Choroid plexus epithelial cell (primary cell): ENCODE measurements at regions not wholly inside any gene's neighbourhood (a gene's known extent, or its start where the extent isn't known, plus 50 kb on each side); places are given as distances from the start of the nearest gene placed in this dataset.

Source experiments
- DNase-seq: peaks from one replicate; pipeline ENCODE4 v3.0.0-alpha.2; 2010; ENCODE audit warnings: low read depth
- H3K4me3 ChIP-seq: 2 replicates; pipeline ENCODE4 v1.5.1; 2011; ENCODE audit warnings: low read depth, mild to moderate bottlenecking, control low read depth, low read length, moderate library complexity
- TF ChIP-seq, protein P1 (sequence below): conservative IDR thresholded peaks from 2 replicates; pipeline ENCODE4 v1.5.1; 2011; ENCODE audit warnings: low read depth, mild to moderate bottlenecking, control low read depth, inconsistent platforms, low read length, moderate library complexity

DNA sequence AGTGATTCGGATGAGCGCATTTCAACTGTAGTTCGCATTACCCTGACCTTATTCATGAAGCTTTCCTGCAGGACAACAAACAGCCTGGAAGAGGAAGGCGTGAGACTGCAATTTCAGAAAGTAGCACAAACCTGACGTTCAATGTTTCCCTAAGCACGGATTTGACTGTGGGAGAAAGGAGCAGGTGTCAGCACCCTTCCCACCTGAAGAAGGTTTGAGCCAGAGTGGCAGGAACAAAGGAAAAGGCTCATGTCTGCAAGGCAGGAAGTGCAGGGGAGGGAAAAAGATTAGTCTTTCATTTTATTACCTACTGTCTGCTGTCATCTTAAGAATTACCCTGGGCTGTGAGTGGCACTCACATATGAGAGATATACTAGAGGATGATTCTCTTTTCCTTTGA is 114.0 kb downstream of the MED10 start:
- H3K4me3 ChIP-seq, result no peak overlapping the region
- TF ChIP-seq, protein P1, sequence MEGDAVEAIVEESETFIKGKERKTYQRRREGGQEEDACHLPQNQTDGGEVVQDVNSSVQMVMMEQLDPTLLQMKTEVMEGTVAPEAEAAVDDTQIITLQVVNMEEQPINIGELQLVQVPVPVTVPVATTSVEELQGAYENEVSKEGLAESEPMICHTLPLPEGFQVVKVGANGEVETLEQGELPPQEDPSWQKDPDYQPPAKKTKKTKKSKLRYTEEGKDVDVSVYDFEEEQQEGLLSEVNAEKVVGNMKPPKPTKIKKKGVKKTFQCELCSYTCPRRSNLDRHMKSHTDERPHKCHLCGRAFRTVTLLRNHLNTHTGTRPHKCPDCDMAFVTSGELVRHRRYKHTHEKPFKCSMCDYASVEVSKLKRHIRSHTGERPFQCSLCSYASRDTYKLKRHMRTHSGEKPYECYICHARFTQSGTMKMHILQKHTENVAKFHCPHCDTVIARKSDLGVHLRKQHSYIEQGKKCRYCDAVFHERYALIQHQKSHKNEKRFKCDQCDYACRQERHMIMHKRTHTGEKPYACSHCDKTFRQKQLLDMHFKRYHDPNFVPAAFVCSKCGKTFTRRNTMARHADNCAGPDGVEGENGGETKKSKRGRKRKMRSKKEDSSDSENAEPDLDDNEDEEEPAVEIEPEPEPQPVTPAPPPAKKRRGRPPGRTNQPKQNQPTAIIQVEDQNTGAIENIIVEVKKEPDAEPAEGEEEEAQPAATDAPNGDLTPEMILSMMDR, result no peak
- no peak for DNase-seq

DNA sequence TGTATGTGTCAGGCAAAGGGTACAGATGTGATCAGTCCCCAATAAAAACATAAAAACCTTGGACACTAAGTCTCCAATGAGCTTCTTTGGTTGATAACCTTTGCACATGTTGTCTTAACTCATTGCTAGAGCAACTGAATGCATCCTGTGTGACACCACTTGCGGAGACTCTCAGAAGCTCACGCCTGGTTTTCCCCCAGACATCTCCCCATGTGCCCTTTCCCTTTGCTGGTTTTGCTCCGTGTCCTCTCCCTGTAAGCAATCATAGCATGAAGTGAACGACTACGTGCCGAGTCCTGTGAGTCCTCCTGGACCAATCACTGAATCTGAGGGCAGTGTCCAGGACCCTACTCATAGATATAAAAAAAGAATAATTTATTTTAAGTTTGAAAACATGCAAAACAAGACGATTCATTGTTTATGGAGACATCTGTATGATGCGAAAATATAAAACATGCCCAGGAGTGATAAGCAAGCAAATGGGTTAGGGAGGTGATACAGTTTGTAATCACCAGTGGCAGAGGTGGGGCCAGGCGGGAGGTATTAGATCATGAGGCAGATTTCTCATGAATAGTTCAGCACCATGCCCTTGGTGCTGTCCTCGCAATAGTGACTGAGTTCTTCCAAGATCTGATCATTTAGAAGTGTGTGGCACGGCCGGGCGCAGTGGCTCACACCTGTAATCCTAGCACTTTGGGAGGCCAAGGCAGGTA is 115.5 kb downstream of the MED10 start:
- no peak for DNase-seq
- no peak overlapping the region for H3K4me3 ChIP-seq
- TF ChIP-seq, protein P1, result no peak

DNA sequence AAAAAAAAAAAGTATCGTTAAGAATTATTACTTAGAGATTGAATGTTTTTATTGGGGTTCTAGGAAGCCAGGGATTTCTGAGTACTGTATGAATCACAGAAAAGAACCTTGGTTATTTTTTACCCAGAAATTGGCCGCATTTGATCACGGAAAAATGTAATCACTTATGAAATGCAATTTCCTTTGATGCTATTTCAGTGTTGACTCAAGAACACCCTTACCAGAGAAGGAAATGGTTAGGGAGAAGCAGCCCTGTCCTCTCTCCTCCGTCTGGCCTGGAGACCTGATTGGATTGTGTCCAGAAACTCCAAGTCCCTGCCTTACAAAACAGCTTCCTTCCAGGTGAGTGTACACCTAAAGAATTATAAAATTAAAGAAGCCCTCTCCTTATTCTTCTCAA is 116.7 kb downstream of the MED10 start:
- H3K4me3 ChIP-seq, result no peak overlapping the region
- DNase-seq, result no peak
- TF ChIP-seq, protein P1, result no peak

DNA sequence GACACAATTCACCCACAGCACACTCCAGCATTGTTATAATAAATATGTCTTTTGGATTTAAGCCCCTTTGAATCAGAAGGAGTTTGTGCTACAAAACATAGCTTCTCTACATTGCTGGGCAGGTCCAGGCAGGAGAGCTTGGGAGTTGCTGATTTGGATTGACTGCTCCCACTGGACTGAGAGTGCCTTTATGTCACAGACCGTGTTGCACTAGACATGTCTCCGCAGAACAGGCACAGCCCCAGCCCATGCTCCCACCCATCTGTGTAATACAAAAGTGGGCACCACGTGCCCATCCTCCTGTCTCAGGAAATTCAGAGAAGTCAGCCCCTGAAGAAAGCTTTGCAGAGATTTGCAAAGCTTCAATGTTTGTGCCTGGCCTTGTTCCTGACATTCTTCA is 117.1 kb downstream of the MED10 start:
- no peak overlapping the region for H3K4me3 ChIP-seq
- TF ChIP-seq, protein P1, result no peak

DNA sequence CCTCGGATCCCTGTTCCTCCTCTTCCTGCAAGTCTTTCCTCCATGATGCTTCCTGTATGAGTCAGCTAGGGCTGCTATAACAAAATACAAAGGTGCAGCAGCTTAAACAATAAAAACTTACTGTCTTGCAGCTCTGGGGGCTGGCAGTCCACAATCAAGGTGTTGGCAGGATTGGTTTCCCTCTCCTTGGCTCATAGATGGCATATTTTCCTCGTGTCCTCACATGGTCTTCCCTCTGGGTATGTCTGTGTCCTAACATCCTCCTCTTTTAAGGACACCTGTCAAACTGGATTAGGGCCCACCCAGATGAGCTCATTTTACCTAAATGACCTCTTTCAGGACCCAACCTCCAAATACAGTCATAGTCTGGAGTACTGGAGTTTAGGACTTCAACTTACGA is 117.5 kb downstream of the MED10 start:
- DNase-seq, result no peak
- TF ChIP-seq, protein P1, result no peak
- no peak overlapping the region for H3K4me3 ChIP-seq

More for the DNA sequence above, 117.1 kb downstream of the MED10 start:
- DNase-seq, result no peak

DNA sequence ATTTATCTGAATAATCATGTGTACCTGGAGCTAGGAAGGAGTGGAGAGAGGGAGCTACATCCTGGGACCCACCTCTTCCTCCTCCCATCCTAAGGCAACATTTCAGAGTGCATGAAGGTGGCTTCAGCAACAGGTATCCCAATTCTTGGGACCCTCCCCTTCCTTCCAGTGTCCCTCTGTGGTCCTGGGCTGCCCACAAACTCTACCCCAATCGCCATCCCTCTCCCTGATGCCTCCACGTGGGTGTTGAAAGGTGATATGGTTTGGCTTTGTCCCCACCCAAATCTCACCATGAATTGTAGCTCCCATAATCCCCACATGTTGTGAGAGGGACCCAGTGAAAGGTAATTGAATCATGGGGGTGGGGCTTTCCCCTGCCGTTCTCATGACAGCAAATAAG is 121.4 kb downstream of the MED10 start:
- no peak overlapping the region for H3K4me3 ChIP-seq
- DNase-seq, result no peak
- TF ChIP-seq, protein P1, result no peak

DNA sequence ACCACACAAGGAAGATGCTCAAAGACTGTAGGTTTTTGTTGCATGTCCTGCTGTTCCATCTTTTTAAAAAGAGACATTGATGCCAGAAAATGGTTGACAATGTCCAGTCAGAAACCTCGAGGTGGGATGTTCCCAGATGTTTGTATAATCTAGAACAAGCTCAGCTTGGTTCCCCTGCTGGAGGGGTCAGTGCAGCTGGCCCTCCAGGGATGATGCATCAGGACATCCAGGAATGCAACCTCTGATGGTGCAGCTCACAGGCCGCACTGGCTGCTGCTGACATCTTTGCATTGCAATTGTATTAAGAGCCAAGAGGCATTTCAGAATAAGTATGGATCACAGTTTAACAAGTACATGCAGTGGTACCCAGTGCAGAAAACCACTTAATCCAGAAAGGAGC is 122.4 kb downstream of the MED10 start:
- H3K4me3 ChIP-seq, result no peak overlapping the region
- TF ChIP-seq, protein P1, result no peak

More for the DNA sequence above, 122.4 kb downstream of the MED10 start:
- no peak for DNase-seq
